ENCODE measurements at regions not wholly inside any gene's neighbourhood (a gene's known extent, or its start where the extent isn't known, plus 50 kb on each side); places are given as distances from the start of the nearest gene placed in this dataset.

- no peaks in the 10 kb centered on the region for H3K36me3 ChIP-seq (ENCODE audit: control insufficient read depth in 2 of 2, insufficient read depth in 1 of 2, low read length in 2 of 2)
- ChIA-PET CTCF (no interaction called here), POLR2A (no interaction called here)
- H3K4me3 ChIP-seq (ENCODE audit: low read depth, low read length) = no peak overlapping the region
- no peaks in the 10 kb centered on the region for H3K4me1 ChIP-seq (ENCODE audit: control insufficient read depth, insufficient read depth, low read length)
- H3K9me3 ChIP-seq (ENCODE audit: control insufficient read depth, insufficient read depth, low read depth, low read length) = no peaks in the 10 kb centered on the region
- H3K27ac ChIP-seq (ENCODE audit: extremely low read depth, low read depth, low read length) = no peak overlapping the region
- TF ChIP-seq ZNF48 (tag by site-specific recombination; IDR thresholded peaks at IDR 0.05) = no peak
- TF ChIP-seq ZNF518A (tag by site-specific recombination; conservative IDR thresholded peaks at IDR 0.05; ENCODE audit: low read depth) = no peak
- no peak for TF ChIP-seq ZNF138 (tag by site-specific recombination; IDR thresholded peaks at IDR 0.05; ENCODE audit: borderline replicate concordance)
- no peak for TF ChIP-seq ZNF426 (tag by site-specific recombination; IDR thresholded peaks at IDR 0.05)
- TF ChIP-seq SCRT2 (tag by site-specific recombination; IDR thresholded peaks at IDR 0.05) = no peak
Observed at GRCh38 chr13:40240293-40240692, 426.1 kb downstream of the FOXO1 start.

GRCh38 chr13:40241125-40241798 is 425.2 kb downstream of the FOXO1 start:
- H3K36me3 ChIP-seq (ENCODE audit: control insufficient read depth in 2 of 2, insufficient read depth in 1 of 2, low read length in 2 of 2) = no peaks in the 10 kb centered on the region
- CTCF ChIA-PET = no interaction called here
- H3K4me3 ChIP-seq (ENCODE audit: low read depth, low read length) = no peak overlapping the region
- POLR2A ChIA-PET = no interaction called here
- TF ChIP-seq ZBTB20 (tag by site-specific recombination; IDR thresholded peaks at IDR 0.05) (no peak), ZFHX2 (tag by site-specific recombination; conservative IDR thresholded peaks at IDR 0.05) (no peak), MZF1 (tag by site-specific recombination; IDR thresholded peaks at IDR 0.05; ENCODE audit: borderline replicate concordance) (no peak), ZNF664 (tag by site-specific recombination; IDR thresholded peaks at IDR 0.05) (no peak), ZNF670 (tag by site-specific recombination; IDR thresholded peaks at IDR 0.05; ENCODE audit: low read depth) (no peak), ZNF501 (tag by site-specific recombination; IDR thresholded peaks at IDR 0.05) (no peak), ZBTB17 (tag by site-specific recombination; IDR thresholded peaks at IDR 0.05) (no peak), ZNF10 (tag by site-specific recombination; IDR thresholded peaks at IDR 0.05) (no peak)
- TF ChIP-seq, protein P1, sequence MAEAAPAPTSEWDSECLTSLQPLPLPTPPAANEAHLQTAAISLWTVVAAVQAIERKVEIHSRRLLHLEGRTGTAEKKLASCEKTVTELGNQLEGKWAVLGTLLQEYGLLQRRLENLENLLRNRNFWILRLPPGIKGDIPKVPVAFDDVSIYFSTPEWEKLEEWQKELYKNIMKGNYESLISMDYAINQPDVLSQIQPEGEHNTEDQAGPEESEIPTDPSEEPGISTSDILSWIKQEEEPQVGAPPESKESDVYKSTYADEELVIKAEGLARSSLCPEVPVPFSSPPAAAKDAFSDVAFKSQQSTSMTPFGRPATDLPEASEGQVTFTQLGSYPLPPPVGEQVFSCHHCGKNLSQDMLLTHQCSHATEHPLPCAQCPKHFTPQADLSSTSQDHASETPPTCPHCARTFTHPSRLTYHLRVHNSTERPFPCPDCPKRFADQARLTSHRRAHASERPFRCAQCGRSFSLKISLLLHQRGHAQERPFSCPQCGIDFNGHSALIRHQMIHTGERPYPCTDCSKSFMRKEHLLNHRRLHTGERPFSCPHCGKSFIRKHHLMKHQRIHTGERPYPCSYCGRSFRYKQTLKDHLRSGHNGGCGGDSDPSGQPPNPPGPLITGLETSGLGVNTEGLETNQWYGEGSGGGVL (tag by site-specific recombination; IDR thresholded peaks at IDR 0.05) = no peak
- H3K27ac ChIP-seq (ENCODE audit: extremely low read depth, low read depth, low read length) = no peak overlapping the region
- no peaks in the 10 kb centered on the region for H3K4me1 ChIP-seq (ENCODE audit: control insufficient read depth, insufficient read depth, low read length)
- no peaks in the 10 kb centered on the region for H3K9me3 ChIP-seq (ENCODE audit: control insufficient read depth, insufficient read depth, low read depth, low read length)

DNA sequence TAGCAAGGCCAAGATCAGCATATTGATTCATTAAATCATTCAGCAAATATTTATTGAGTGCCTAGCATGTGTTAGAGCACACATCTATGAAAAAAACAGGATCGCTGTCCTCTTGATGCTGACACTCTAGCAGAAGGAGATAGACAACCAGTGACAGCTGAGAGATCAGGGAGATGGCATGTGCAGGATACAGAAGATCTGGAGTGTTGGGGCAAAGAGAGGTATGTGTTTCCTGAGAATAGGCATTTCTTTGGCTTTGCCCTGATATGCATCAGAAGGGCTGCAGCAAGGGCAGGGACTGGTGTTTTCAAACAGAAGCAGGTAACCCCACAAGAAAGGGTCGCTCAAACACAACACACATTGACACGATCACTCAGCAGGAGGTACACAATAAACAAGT is 423.4 kb downstream of the FOXO1 start:
- TF ChIP-seq ZNF501 (tag by site-specific recombination; IDR thresholded peaks at IDR 0.05) (no peak), ZNF184 (tag by site-specific recombination; IDR thresholded peaks at IDR 0.05) (no peak), BCL11A (tag by site-specific recombination; IDR thresholded peaks at IDR 0.05; ENCODE audit: low read depth) (no peak), GLIS2 (tag by site-specific recombination; IDR thresholded peaks at IDR 0.05) (no peak), ZNF558 (tag by site-specific recombination; IDR thresholded peaks at IDR 0.05) (no peak), ZBTB8A (tag by site-specific recombination; IDR thresholded peaks at IDR 0.05) (no peak), ZFP41 (tag by site-specific recombination; IDR thresholded peaks at IDR 0.05; ENCODE audit: borderline replicate concordance) (no peak), ZNF747 (tag by site-specific recombination; IDR thresholded peaks at IDR 0.05) (no peak), ZNF274 (IDR thresholded peaks at IDR 0.05; ENCODE audit: low read length) (no peak), ZNF274 (tag by site-specific recombination; IDR thresholded peaks at IDR 0.05; ENCODE audit: borderline replicate concordance) (no peak), ZNF776 (tag by site-specific recombination; IDR thresholded peaks at IDR 0.05; ENCODE audit: borderline replicate concordance) (no peak)
- ChIA-PET CTCF (no interaction called here), POLR2A (no interaction called here)
- Histone ChIP-seq H3K9me3 (ENCODE audit: control insufficient read depth, insufficient read depth, low read depth, low read length) (no peaks in the 10 kb centered on the region), H3K4me1 (ENCODE audit: control insufficient read depth, insufficient read depth, low read length) (no peaks in the 10 kb centered on the region), H3K27ac (ENCODE audit: extremely low read depth, low read depth, low read length) (no peak overlapping the region), H3K36me3 (ENCODE audit: control insufficient read depth in 2 of 2, insufficient read depth in 1 of 2, low read length in 2 of 2) (no peaks in the 10 kb centered on the region), H3K4me3 (ENCODE audit: low read depth, low read length) (no peak overlapping the region)
